LoVo (cell line): ENCODE measurements at regions not wholly inside any gene's neighbourhood (a gene's known extent, or its start where the extent isn't known, plus 50 kb on each side); places are given as distances from the start of the nearest gene placed in this dataset.

Experiments used
- DNase-seq: peaks from one replicate; pipeline ENCODE4 v3.0.0-alpha.2; 2016; ENCODE audit warnings: low spot score

- DNase-seq = no peak
Observed at GRCh38 chr11:28615542-28615941, 507.4 kb downstream of the METTL15 start.

DNA sequence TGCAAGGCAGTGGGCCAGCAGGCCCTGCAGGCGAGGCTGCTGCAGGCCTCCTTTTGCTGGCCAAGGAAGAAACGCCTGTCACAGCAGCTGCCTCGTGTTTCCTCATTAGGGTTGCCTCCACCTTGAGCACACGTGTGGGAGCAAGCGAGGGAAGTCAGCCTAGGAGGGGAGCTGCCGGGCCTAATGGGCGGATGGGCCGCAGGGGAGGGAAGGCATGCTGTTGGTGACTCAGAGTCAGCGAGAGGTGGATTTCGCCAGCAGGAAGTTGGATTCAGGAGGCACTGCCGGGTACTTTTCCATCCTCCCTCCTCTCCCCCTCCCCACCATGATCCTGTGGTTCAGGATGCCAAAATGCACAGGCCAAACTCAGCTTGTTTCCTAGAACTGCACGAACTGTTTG is 498.7 kb downstream of the METTL15 start:
- DNase-seq = no peak

GRCh38 chr11:28599656-28600055 is 491.5 kb downstream of the METTL15 start:
- no peak for DNase-seq

GRCh38 chr11:28598531-28598930 is 490.3 kb downstream of the METTL15 start:
- DNase-seq = no peak

DNA sequence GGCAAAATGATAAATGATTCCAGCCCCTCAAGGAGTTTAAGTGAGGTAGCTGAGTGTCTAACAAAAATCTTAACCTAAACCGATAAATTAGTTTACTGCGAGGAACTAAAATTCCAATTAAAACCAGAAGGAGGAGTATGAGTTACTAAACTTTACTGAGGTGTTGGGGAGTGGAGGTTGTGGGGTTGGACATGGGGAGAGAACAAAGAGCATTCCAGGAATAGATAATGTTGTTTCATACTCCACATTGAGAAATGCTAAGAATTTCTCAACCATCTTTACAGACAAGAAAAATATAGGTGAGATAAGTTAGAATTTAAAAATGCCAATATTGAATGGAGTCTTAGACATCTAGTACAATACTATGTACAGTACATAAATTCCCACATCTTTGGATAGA is 488.6 kb downstream of the METTL15 start:
- no peak for DNase-seq

- DNase-seq = no peak
Observed at GRCh38 chr11:28592141-28592540, 484.0 kb downstream of the METTL15 start.

GRCh38 chr11:28584992-28585391 is 476.8 kb downstream of the METTL15 start:
- no peak for DNase-seq

DNA sequence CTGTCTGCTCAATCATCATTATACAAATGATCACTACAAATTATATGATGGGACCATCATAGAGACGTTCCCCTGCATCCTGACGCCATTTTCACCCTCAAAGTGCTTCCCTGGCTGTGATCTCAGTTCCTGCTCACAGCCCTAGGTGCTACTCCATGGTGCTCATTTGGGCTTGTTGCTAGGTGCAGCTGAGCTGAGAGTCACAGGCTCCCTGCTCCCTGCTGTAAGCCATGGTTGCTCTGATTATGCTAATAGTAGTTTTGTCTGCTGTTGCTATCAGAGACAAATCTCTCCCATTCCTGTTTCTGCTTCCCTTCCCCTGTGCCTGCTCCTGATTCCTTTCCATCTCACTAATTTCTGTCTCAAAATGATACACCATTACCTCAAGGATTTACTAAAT is 474.3 kb downstream of the METTL15 start:
- DNase-seq = no peak

DNA sequence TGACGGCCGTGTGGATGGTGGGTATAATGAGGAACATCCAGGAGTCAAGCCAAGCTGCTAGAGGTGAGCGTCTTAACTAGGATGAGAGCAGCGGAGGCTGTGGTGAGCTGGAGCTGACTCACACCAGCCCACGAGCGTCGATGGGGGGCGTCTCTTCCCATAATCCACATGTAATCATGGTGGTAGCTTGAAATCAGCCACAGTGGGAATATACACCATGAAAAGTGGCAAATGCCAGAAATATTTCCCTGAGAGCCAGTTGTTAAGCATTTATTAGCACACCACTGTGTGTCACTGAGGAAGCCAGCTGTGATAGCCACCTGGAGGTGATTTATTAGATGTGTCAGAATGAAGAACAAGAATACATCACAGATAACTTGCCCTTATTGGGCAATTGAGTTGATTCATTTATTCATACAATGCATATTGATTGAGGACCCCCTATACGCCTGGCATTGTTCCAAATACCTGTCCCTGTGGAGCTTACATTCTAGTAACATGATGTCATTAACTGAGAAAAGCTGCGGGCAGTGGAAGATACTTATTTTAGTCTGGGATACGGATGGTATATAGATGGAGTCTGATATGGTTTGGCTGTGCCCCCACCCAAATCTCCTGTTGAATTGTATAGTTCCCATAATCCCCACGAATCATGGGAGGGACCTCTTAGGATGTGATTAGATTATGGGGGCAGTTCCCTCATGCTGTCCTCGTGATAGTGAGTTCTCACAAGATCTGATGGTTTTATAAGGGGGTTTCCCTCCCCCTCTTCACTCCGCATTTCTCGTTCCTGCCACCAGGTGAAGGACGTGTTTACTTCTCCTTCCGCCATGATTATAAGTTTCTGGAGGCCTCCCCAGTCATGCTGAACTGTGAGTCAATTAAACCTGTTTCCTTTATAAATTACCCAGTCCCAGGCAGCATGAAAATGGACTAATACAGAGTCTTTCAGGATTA is 473.4 kb downstream of the METTL15 start:
- no peak for DNase-seq

DNA sequence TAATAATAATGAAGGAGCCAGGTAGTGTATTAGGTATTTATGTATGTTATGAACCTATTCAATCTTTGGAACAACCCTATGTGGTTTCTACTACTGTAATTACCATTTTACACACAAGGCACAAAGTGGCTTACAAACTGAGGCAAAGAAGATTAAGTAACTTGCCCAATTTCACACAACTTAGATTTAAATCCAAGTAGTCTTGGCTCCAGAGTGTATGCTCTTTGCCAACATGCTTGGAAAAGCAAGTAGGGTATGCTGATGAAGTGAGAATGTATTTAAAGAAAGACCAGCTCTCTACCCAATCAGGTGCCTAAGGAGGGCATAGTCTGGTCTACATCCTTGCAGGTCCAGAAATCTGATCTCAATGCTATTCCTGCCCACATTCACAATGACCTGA is 463.2 kb downstream of the METTL15 start:
- DNase-seq = no peak

DNA sequence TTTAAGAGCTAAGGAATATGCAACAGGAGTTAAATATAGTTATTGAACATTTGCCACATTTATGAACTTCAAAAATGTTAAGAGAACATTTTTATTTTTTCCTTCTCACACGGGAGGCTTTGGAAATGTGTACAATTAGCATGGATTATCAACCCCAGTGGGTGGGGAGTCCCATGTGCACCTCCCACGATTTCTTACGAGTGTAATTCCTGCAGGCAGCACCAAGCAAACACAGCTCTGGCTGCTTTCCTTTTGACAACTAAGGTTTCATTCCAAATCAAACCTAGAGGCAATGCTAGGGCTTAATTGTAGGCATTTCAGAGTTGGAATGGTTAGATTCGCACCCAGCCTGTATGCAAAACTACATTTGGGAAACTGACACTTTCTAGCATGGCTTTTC is 460.9 kb downstream of the METTL15 start:
- no peak for DNase-seq

DNA sequence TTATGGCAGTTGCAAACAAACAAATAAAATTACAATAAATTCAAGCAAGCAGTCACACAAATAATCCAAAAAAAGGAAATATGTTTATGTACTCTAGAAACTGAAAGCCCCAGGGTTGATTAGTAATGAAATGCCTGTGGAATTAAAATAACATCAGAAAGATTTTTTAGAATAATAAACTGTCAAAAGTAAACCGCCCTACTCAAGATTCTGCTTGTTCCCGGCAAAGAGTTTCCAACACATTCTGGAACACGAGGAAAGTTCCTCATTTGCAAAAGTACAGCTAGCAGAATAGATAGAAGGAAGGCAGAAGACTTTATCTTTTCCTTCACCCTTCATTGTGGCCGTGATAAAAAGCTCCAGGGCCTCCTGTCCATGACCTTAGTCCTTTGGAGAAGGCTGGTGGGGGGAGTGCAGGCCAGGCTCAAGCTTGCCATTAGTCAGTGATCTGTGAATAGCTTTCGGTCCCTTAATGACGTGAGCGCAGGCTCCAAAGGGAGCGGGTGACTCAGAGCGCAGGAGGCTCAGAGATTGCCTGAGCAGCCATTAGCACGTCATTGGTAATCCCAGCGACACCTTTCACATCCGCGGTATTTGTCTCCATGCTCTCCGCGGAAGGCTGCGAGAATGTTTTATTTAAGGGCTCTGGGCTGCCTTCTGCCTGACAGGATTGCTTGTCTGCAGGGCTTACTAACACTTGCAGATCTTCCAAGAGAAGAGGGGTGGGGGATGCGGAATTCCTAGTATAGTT is 458.3 kb downstream of the METTL15 start:
- DNase-seq = no peak

DNA sequence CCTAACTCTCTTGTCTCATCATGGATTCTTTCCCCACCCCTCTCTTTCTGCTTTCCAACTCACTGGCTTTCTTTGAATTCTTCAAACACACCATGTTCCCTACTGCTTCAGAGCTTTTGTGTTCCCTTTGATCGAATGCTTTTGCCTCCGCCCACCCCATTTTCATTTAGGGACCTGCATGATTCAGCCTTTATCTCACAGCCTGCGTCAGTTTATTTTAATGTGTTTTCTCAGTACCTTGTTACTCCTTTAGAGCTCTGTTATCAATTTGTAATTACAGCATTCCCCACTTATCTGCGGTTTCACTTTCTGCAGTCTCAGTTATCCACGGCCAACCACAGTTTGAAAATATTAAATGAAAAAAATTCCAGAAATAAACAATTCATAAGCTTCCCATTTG is 451.3 kb downstream of the METTL15 start:
- peak; percentile 4 for DNase-seq

DNA sequence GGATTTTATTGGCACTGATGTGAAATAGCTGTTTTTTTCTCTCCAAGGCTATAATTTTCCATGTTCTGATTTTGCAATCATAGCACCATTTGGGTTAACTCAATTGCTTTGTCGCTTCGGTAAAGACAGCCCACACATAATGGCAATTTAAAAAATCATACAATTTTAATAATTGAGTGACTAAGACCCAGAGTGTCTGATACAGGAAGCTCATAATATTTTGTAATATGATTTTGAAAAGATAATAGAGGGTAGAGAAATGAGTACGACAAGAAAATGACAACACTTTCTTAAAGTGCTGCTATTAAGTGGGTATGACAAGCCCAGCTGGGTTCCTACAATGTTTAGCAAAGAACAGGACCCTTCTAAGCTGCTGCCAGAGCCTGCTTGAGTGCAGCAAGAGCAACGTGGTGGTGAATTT is 439.1 kb downstream of the METTL15 start:
- no peak for DNase-seq

GRCh38 chr11:28545536-28545935 is 437.3 kb downstream of the METTL15 start:
- DNase-seq = no peak

- no peak for DNase-seq
Observed at GRCh38 chr11:28542561-28542960, 434.4 kb downstream of the METTL15 start.

DNA sequence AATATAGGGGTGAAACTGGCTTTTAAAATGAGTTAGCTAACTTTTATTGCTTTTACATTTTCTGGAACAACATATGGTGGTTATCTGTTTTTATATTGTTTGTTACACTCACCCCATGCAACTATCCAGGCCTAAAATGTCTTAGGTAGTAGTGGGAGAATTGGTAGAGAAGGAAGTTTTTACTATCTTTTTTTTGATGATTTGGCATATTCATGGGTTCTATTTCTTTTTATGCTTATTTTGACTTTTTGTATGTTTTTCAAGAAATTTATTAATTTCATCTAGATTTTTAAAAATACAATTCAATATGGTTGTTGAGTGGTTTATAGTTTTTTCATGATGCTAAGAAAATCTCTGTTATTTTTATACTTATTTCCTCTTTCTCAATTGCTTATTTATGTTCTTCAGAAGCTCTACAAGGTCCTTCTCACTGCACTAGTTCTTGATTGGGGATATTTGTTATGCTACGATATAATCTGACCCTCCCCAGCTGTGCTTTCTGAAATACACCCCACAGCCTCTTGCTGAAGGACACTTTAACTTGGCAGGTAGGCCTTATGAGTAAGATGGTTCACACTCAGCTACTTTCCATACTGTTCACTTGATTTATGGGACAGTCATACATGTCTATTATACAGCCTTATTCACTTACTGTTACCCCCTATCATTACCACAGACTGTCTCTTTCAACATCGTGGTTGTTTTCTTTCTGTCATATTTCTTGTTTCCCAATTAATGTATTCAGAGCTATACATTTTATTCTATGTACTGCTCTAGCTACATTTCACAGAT is 431.2 kb downstream of the METTL15 start:
- DNase-seq = no peak

DNA sequence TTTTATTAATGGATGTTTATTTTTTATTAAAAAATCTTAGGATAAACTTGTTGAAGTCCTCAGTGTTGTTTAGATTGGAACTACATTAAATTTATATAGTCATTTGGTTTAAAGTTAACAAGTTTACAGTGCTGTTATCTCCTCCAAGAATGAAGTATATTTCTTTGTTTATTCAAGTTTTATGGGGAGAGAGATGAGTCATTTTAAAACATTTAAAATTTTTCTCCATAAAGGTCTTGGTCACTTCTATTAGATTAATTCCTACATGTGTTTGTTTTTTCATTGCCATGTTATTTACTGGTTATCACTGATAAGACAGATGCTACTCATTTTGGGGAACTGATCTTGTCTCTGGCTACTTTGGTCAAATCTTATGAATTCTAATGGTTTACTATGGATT is 429.6 kb downstream of the METTL15 start:
- peak; percentile 7 for DNase-seq

- DNase-seq = no peak
Observed at GRCh38 chr11:28536504-28537267, 428.5 kb downstream of the METTL15 start.

DNA sequence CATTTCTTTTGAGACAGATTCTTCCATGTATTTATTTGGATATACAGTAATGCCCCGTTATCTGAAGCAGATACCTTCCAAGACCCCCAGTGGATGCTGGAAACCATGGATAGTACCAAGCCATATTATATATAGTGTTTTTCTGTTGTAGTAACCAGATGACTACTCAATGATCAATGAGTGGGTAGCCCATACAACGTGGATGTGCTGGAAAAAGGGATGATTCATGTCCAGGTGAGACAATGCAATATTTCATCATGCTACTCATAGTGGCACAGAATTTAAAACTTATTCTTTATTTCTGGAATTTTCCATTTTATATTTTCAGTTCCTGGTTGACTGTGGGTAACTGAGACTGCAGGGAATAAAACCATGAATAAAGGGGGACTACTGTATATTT is 427.5 kb downstream of the METTL15 start:
- no peak for DNase-seq

DNA sequence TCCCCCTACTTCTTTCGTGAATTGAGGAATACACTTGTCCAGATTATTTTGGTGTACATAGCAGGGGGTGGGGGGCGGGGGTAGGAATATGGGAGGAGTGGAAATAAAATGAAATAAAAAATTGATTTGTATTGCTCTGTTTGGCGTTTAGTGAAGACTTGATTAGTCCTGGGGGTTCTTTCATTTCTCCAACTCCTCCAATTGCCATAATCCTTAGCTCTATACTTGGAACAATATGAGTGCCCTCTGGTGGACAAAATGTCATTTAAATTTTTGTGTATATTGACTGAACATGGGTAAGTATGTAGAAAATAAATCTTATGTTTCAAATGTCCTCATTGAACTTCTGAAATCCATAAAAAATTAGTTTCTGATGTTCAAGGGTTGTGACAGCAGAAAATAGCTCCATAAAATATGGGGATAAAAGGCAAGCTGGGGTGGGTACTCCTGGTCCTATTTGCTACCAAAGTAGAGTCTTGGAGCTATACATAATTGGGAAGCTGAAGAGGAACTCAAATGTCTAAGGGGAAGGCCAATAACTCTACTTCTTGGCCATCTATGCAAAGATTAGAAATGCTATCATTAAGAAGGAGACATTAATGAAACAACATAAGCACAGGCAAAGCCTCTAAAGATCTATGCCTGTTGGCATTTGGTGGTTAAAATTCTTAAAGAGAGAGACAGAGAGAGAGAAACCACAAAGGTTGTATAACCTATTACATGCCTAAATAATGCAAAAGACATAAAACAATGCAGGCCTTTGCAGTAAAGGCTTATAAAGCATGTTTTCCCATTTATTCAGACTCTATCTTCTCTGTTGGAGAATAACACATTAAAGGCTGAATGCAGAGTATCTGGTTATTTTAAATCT is 421.6 kb downstream of the METTL15 start:
- DNase-seq = peak; percentile 63
